ENCODE measurements at regions not wholly inside any gene's neighbourhood (a gene's known extent, or its start where the extent isn't known, plus 50 kb on each side); places are given as distances from the start of the nearest gene placed in this dataset.

- TF ChIP-seq REST (IDR thresholded peaks at IDR 0.05) (no peak), GATA3 (IDR thresholded peaks at IDR 0.05; ENCODE audit: borderline replicate concordance) (no peak), RNF2 (IDR thresholded peaks at IDR 0.05; ENCODE audit: borderline replicate concordance, low read depth) (no peak), TP53 (CRISPR knock-in tag; IDR thresholded peaks at IDR 0.05) (no peak)
These were observed 550.9 kb downstream of the GLUD2 start (continued) for GRCh38 chrX:121598356-121598755.

GRCh38 chrX:121635141-121635540, 587.7 kb downstream of the GLUD2 start:
- Histone ChIP-seq H3K9me3 (no peaks in the 10 kb centered on the region), H3K4me2 (no peak overlapping the region), H3K4me3 (no peak overlapping the region), H3K27ac (no peak overlapping the region), H3K4me1 (no peaks in the 10 kb centered on the region)
- 20% methylated on average over 2 of the region's 2 CpGs for WGBS (ENCODE audit: missing lambda C conversion rate)
- ATAC-seq: no peak
- TF ChIP-seq PHF8 (IDR thresholded peaks at IDR 0.05; ENCODE audit: borderline replicate concordance, low read depth) (no peak), EP300 (IDR thresholded peaks at IDR 0.05) (no peak), RARB (CRISPR knock-in tag; IDR thresholded peaks at IDR 0.05) (no peak), E2F6 (IDR thresholded peaks at IDR 0.05; ENCODE audit: borderline replicate concordance, low read depth) (no peak), SREBF2 (IDR thresholded peaks at IDR 0.05) (no peak), NPAS2 (CRISPR knock-in tag; IDR thresholded peaks at IDR 0.05; ENCODE audit: borderline replicate concordance) (no peak), CBX2 (IDR thresholded peaks at IDR 0.05; ENCODE audit: borderline replicate concordance, low read depth) (no peak), HOXB13 (CRISPR knock-in tag; IDR thresholded peaks at IDR 0.05; ENCODE audit: low read depth) (no peak), GATA3 (IDR thresholded peaks at IDR 0.05; ENCODE audit: borderline replicate concordance) (no peak), KDM5A (IDR thresholded peaks at IDR 0.05) (no peak), ESRRA (IDR thresholded peaks at IDR 0.05; ENCODE audit: borderline replicate concordance, low read length) (no peak)
- POLR2A ChIA-PET: no interaction called here
- CTCF ChIA-PET: no interaction called here
- FAIRE-seq: no peak
- DNase-seq (ENCODE audit: low read depth in 1 of 2, low spot score in 1 of 2): no peak

GRCh38 chrX:121639781-121640180, 592.4 kb downstream of the GLUD2 start:
- Histone ChIP-seq H3K9me3 (no peaks in the 10 kb centered on the region), H3K27ac (no peak overlapping the region), H3K4me3 (no peak overlapping the region), H3K4me2 (no peak overlapping the region), H3K4me1 (no peaks in the 10 kb centered on the region)
- ChIA-PET POLR2A (no interaction called here), CTCF (no interaction called here)
- FAIRE-seq (no peak), ATAC-seq (no peak), DNase-seq (ENCODE audit: low read depth in 1 of 2, low spot score in 1 of 2) (no peak)
- TF ChIP-seq HDAC2 (IDR thresholded peaks at IDR 0.05) (no peak), SREBF2 (IDR thresholded peaks at IDR 0.05) (no peak), FOXS1 (CRISPR knock-in tag; IDR thresholded peaks at IDR 0.05) (no peak), REST (IDR thresholded peaks at IDR 0.05) (no peak), EHF (CRISPR knock-in tag; IDR thresholded peaks at IDR 0.05) (no peak), RCOR1 (IDR thresholded peaks at IDR 0.05; ENCODE audit: low read depth, low read length) (no peak), HOXA7 (CRISPR knock-in tag; IDR thresholded peaks at IDR 0.05) (no peak), MYC (IDR thresholded peaks at IDR 0.05; ENCODE audit: borderline replicate concordance, low read length) (no peak), SMC3 (IDR thresholded peaks at IDR 0.05) (no peak), MAX (IDR thresholded peaks at IDR 0.05) (no peak), ATOH8 (CRISPR knock-in tag; IDR thresholded peaks at IDR 0.05; ENCODE audit: low read depth) (no peak), NFE2L2 (conservative IDR thresholded peaks at IDR 0.05; ENCODE audit: low read length) (no peak), PHF8 (IDR thresholded peaks at IDR 0.05; ENCODE audit: borderline replicate concordance, low read depth) (no peak)
